ENCODE measurements at regions not wholly inside any gene's neighbourhood (a gene's known extent, or its start where the extent isn't known, plus 50 kb on each side); places are given as distances from the start of the nearest gene placed in this dataset.

GRCh38 chrX:4450177-4450576, 736.7 kb upstream of the PRKX start:
- no peak overlapping the region for H2AFZ ChIP-seq (ENCODE audit: low read length)
- H3F3A ChIP-seq (ENCODE audit: low read depth): no peaks in the 10 kb centered on the region
- H3K4me1 ChIP-seq (ENCODE audit: insufficient read depth, low read length, poor library complexity, severe bottlenecking): no peaks in the 10 kb centered on the region
- H3K9ac ChIP-seq (ENCODE audit: low read depth, low read length, poor library complexity, severe bottlenecking): no peak overlapping the region
- TF ChIP-seq, protein P1, sequence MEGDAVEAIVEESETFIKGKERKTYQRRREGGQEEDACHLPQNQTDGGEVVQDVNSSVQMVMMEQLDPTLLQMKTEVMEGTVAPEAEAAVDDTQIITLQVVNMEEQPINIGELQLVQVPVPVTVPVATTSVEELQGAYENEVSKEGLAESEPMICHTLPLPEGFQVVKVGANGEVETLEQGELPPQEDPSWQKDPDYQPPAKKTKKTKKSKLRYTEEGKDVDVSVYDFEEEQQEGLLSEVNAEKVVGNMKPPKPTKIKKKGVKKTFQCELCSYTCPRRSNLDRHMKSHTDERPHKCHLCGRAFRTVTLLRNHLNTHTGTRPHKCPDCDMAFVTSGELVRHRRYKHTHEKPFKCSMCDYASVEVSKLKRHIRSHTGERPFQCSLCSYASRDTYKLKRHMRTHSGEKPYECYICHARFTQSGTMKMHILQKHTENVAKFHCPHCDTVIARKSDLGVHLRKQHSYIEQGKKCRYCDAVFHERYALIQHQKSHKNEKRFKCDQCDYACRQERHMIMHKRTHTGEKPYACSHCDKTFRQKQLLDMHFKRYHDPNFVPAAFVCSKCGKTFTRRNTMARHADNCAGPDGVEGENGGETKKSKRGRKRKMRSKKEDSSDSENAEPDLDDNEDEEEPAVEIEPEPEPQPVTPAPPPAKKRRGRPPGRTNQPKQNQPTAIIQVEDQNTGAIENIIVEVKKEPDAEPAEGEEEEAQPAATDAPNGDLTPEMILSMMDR (conservative IDR thresholded peaks at IDR 0.05; ENCODE audit: low read length): no peak
- no peak for TF ChIP-seq EZH2phosphoT487 (IDR thresholded peaks at IDR 0.05; ENCODE audit: borderline replicate concordance)
- no peaks in the 10 kb centered on the region for H3K36me3 ChIP-seq (ENCODE audit: insufficient read depth, low read length)
- no peak overlapping the region for H3K4me3 ChIP-seq (ENCODE audit: low read length, poor library complexity, severe bottlenecking)
- no peaks in the 10 kb centered on the region for H4K20me1 ChIP-seq (ENCODE audit: insufficient read depth, low read length, poor library complexity, severe bottlenecking)
- H3K27me3 ChIP-seq (ENCODE audit: insufficient read depth, low read length, poor library complexity, severe bottlenecking): no peaks in the 10 kb centered on the region
- no peaks in the 10 kb centered on the region for H3K9me2 ChIP-seq (replicated peaks; ENCODE audit: low read depth, low read length)
- H3K79me2 ChIP-seq (ENCODE audit: insufficient read depth, low read length): no peaks in the 10 kb centered on the region
- H3K9me3 ChIP-seq (ENCODE audit: insufficient read depth, low read depth, low read length): no peaks in the 10 kb centered on the region
- H3K4me2 ChIP-seq (ENCODE audit: low read depth, low read length, poor library complexity, severe bottlenecking): no peak overlapping the region

GRCh38 chrX:4435905-4436304, 722.5 kb upstream of the PRKX start:
- Histone ChIP-seq H3K9ac (ENCODE audit: low read depth, low read length, poor library complexity, severe bottlenecking) (no peak overlapping the region), H3K9me3 (ENCODE audit: insufficient read depth, low read depth, low read length) (no peaks in the 10 kb centered on the region), H2AFZ (ENCODE audit: low read length) (no peak overlapping the region), H3K4me3 (ENCODE audit: low read length, poor library complexity, severe bottlenecking) (no peak overlapping the region), H3K9me2 (replicated peaks; ENCODE audit: low read depth, low read length) (no peaks in the 10 kb centered on the region), H3K4me1 (ENCODE audit: insufficient read depth, low read length, poor library complexity, severe bottlenecking) (no peaks in the 10 kb centered on the region), H4K20me1 (ENCODE audit: insufficient read depth, low read length, poor library complexity, severe bottlenecking) (no peaks in the 10 kb centered on the region), H3K36me3 (ENCODE audit: insufficient read depth, low read length) (no peaks in the 10 kb centered on the region), H3K4me2 (ENCODE audit: low read depth, low read length, poor library complexity, severe bottlenecking) (no peak overlapping the region), H3K27me3 (ENCODE audit: insufficient read depth, low read length, poor library complexity, severe bottlenecking) (no peaks in the 10 kb centered on the region), H3F3A (ENCODE audit: low read depth) (no peaks in the 10 kb centered on the region), H3K79me2 (ENCODE audit: insufficient read depth, low read length) (no peaks in the 10 kb centered on the region)
- TF ChIP-seq EZH2phosphoT487 (IDR thresholded peaks at IDR 0.05; ENCODE audit: borderline replicate concordance): no peak
- TF ChIP-seq, protein P1 (conservative IDR thresholded peaks at IDR 0.05; ENCODE audit: low read length): no peak

DNA sequence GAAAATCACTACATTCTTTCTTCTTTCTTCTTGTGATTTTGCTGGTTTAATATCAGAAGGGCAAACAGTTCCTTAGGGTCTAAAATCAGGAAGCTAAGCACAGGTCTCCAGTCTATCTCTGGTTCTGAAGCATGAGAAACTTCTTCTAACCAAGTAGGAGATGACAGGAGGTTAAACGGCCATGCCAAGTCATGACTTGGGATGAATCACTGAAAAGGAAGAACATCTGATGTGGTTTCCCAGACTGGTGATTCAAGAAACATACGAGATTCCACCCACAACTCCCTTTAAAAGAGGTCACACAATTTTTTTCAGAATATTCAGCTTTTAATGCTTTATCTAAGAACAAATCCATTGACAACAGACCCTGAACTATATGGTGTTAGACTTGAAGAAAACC, 684.0 kb upstream of the PRKX start:
- no peaks in the 10 kb centered on the region for H3K9me2 ChIP-seq (replicated peaks; ENCODE audit: low read depth, low read length)
- H3K36me3 ChIP-seq (ENCODE audit: insufficient read depth, low read length): no peaks in the 10 kb centered on the region
- no peaks in the 10 kb centered on the region for H3K9me3 ChIP-seq (ENCODE audit: insufficient read depth, low read depth, low read length)
- H2AFZ ChIP-seq (ENCODE audit: low read length): no peak overlapping the region
- H3K4me3 ChIP-seq (ENCODE audit: low read length, poor library complexity, severe bottlenecking): no peak overlapping the region
- no peaks in the 10 kb centered on the region for H3F3A ChIP-seq (ENCODE audit: low read depth)
- H3K27me3 ChIP-seq (ENCODE audit: insufficient read depth, low read length, poor library complexity, severe bottlenecking): no peaks in the 10 kb centered on the region
- H3K9ac ChIP-seq (ENCODE audit: low read depth, low read length, poor library complexity, severe bottlenecking): no peak overlapping the region
- H3K4me1 ChIP-seq (ENCODE audit: insufficient read depth, low read length, poor library complexity, severe bottlenecking): no peaks in the 10 kb centered on the region
- no peak overlapping the region for H3K4me2 ChIP-seq (ENCODE audit: low read depth, low read length, poor library complexity, severe bottlenecking)
- H3K79me2 ChIP-seq (ENCODE audit: insufficient read depth, low read length): no peaks in the 10 kb centered on the region
- no peak for TF ChIP-seq EZH2phosphoT487 (IDR thresholded peaks at IDR 0.05; ENCODE audit: borderline replicate concordance)
- TF ChIP-seq, protein P1 (conservative IDR thresholded peaks at IDR 0.05; ENCODE audit: low read length): no peak
- H4K20me1 ChIP-seq (ENCODE audit: insufficient read depth, low read length, poor library complexity, severe bottlenecking): no peaks in the 10 kb centered on the region

All from Loucy (cell line).